ENCODE measurements at regions not wholly inside any gene's neighbourhood (a gene's known extent, or its start where the extent isn't known, plus 50 kb on each side); places are given as distances from the start of the nearest gene placed in this dataset.

- H3K9ac ChIP-seq (ENCODE audit: control insufficient read depth, insufficient read depth, low read length) = no peak overlapping the region
- H4K20me1 ChIP-seq (ENCODE audit: control insufficient read depth, insufficient read depth) = no peaks in the 10 kb centered on the region
- ChIA-PET RAD21 (ENCODE audit: unreplicated experiment) (interaction anchor here (1.3 kb wide), 1 partner anchor 161 kb away, joined by 4 read pairs; no protein-coding TSS in a partner anchor), SMC1A (ENCODE audit: uncharacterized antibody, unreplicated experiment) (no interaction called here), CTCF (interaction anchor here (1.4 kb wide), 1 partner anchor 157 kb away, joined by 3 read pairs; no protein-coding TSS in a partner anchor), POLR2A (no interaction called here)
- H3K79me2 ChIP-seq (ENCODE audit: control insufficient read depth, insufficient read depth, low read length) = no peaks in the 10 kb centered on the region
- no peaks in the 10 kb centered on the region for H3K27me3 ChIP-seq (replicated peaks in 1 of 2; ENCODE audit: control insufficient read depth in 2 of 2, insufficient read depth in 2 of 2, low read length in 1 of 2)
- no peak overlapping the region for H3K27ac ChIP-seq (ENCODE audit: control insufficient read depth, insufficient read depth)
- ATAC-seq (no peak), DNase-seq (ENCODE audit: low read depth, low spot score) (no peak), FAIRE-seq (no peak)
- in situ Hi-C loops (cut with MboI) (no loop called here), intact Hi-C loops (cut with micrococcal nuclease; ENCODE audit: unreplicated experiment) (no loop called here)
- H3K4me3 ChIP-seq = no peak overlapping the region
- no TSS peak for BruUV-seq (replicated peaks)
- H3K9me3 ChIP-seq (replicated peaks; ENCODE audit: control insufficient read depth, insufficient read depth, low read length) = no peaks in the 10 kb centered on the region
- 54% methylated on average over 8 of the region's 8 CpGs for WGBS (ENCODE audit: insufficient coverage, insufficient replicate concordance, low lambda C conversion rate, missing lambda C conversion rate)
- H3K4me1 ChIP-seq (ENCODE audit: control insufficient read depth, insufficient read depth, low read length) = no peaks in the 10 kb centered on the region
- H2AFZ ChIP-seq (ENCODE audit: control insufficient read depth, low read depth, low read length) = no peak overlapping the region
- TF ChIP-seq IRF4 (IDR thresholded peaks at IDR 0.05; ENCODE audit: low read depth, low read length) = no peak
- TF ChIP-seq ZSCAN29 (IDR thresholded peaks at IDR 0.05) = no peak
- no peak for TF ChIP-seq NFIC (IDR thresholded peaks at IDR 0.05; ENCODE audit: low read depth, low read length)
- no peak for TF ChIP-seq ZNF622 (IDR thresholded peaks at IDR 0.05)
- TF ChIP-seq BACH1 (IDR thresholded peaks at IDR 0.05; ENCODE audit: borderline replicate concordance) = no peak
- TF ChIP-seq NR2C1 (IDR thresholded peaks at IDR 0.05) = no peak
- no peak for TF ChIP-seq SMAD5 (IDR thresholded peaks at IDR 0.05; ENCODE audit: low read depth)
- TF ChIP-seq PAX5 (IDR thresholded peaks at IDR 0.05; ENCODE audit: borderline replicate concordance, low read depth, low read length) = no peak
- no peak for TF ChIP-seq SIX5 (IDR thresholded peaks at IDR 0.05; ENCODE audit: low read depth, low read length, severe bottlenecking)
- no peak for TF ChIP-seq CTCF (IDR thresholded peaks at IDR 0.05 in 2 of 3, conservative IDR thresholded peaks at IDR 0.05 in 1 of 3; ENCODE audit: control insufficient read depth in 2 of 3, extremely low read depth in 1 of 3, insufficient read depth in 1 of 3, low read depth in 3 of 3, low read length in 3 of 3)
- TF ChIP-seq TAF1 (IDR thresholded peaks at IDR 0.05; ENCODE audit: borderline replicate concordance, low read depth, low read length) = no peak
- TF ChIP-seq HDAC2 (IDR thresholded peaks at IDR 0.05) = no peak
- no peak for TF ChIP-seq ZBTB4 (CRISPR knock-in tag; IDR thresholded peaks at IDR 0.05)
- no peak for TF ChIP-seq JUNB (IDR thresholded peaks at IDR 0.05)
- no peak for TF ChIP-seq RB1 (IDR thresholded peaks at IDR 0.05; ENCODE audit: borderline replicate concordance)
- TF ChIP-seq NFYA (IDR thresholded peaks at IDR 0.05; ENCODE audit: borderline replicate concordance, low read depth, low read length) = no peak
- no peak for TF ChIP-seq ZNF24 (IDR thresholded peaks at IDR 0.05)
- no peaks in the 10 kb centered on the region for H3K36me3 ChIP-seq (ENCODE audit: control insufficient read depth in 2 of 2, insufficient read depth in 2 of 2, low read length in 1 of 2)
- H3K4me2 ChIP-seq (ENCODE audit: control insufficient read depth, insufficient read depth) = no peak overlapping the region
Measured at GRCh38 chr1:207243442-207244408, 77.8 kb upstream of the CD55 start.

Measured in GM12878 (cell line).